Right lobe of liver (tissue), 6 donors: ENCODE measurements at regions not wholly inside any gene's neighbourhood (a gene's known extent, or its start where the extent isn't known, plus 50 kb on each side); places are given as distances from the start of the nearest gene placed in this dataset.

Experiments used
- ATAC-seq, 4 donors: fragments of 200-7000 bp; cut with Tn5 transposase; one replicate each; pipeline ENCODE4 v1.9.1; 2020; ENCODE audit warnings: mild to moderate bottlenecking in 4 of 4, moderate library complexity in 4 of 4
- DNase-seq, 3 donors: peaks; one replicate each; pipeline ENCODE4 v3.0.0-alpha.2; 2020
- H3K27ac ChIP-seq, 3 donors: fragments of 200-600 bp; one replicate each; pipeline ENCODE4 v1.8.0; 2022
- H3K27me3 ChIP-seq, 2 donors: fragments of 200-600 bp; one replicate each; pipeline ENCODE4 v1.8.0; 2022
- H3K36me3 ChIP-seq, 4 donors: fragments of 200-600 bp; sonication (generic) in 1 of 4; one replicate each; pipeline versions ENCODE4 v1.5.1 to v1.8.0; 2017 to 2022; ENCODE audit warnings: control low read depth in 1 of 4
- H3K4me1 ChIP-seq, 4 donors: fragments of 200-600 bp; sonication (generic) in 1 of 4; one replicate each; pipeline versions ENCODE4 v1.5.1 to v1.8.0; 2017 to 2022; ENCODE audit warnings: control low read depth in 1 of 4
- H3K4me3 ChIP-seq, 3 donors: fragments of 200-600 bp; one replicate each; pipeline ENCODE4 v1.8.0; 2022
- H3K9me3 ChIP-seq, 4 donors: fragments of 200-600 bp; sonication (generic) in 1 of 4; one replicate each; pipeline versions ENCODE4 v1.5.1 to v1.8.0; 2017 to 2022; ENCODE audit warnings: control low read depth in 1 of 4
- POLR2A ChIP-seq: fragments of 450-650 bp; IDR thresholded peaks from one replicate; pipeline ENCODE4 v1.6.1; 2017; ENCODE audit warnings: antibody characterized with exemption, mild to moderate bottlenecking
- WGBS: methylation state at CpG from one replicate; pipeline ENCODE4 v1.1.6; 2018; ENCODE audit warnings: low coverage, low lambda C conversion rate; ENCODE audit not compliant: insufficient coverage; ENCODE audit errors: missing lambda C conversion rate; 5-methylcytosine and 5-hydroxymethylcytosine counted together
- intact Hi-C, 2 donors: fragments of 100-400 bp; cut with DNase I; formaldehyde crosslinking; loops; one replicate each; pipeline versions ENCODE4 v1.11.2 to v1.14.1; 2022
- TF ChIP-seq, protein P1 (sequence below), 4 donors: fragments of 200-600 bp in 3 of 4; fragments of 450-650 bp in 1 of 4; IDR thresholded peaks; one replicate each; pipeline versions ENCODE4 v1.5.1 to v1.8.0; 2016 to 2022; ENCODE audit warnings: antibody characterized with exemption in 4 of 4, mild to moderate bottlenecking in 2 of 4
- donor health status: DM: no; HTN: yes; CAD: no.
- donor health status: DM: no; HTN: no; CAD: no.
- donor health status: DM: no; HTN: no; CAD: no.
- donor health status: DM: no; HTN: yes; CAD: no.
- donor health status: DM: no; HTN: yes; CAD: no.

DNA sequence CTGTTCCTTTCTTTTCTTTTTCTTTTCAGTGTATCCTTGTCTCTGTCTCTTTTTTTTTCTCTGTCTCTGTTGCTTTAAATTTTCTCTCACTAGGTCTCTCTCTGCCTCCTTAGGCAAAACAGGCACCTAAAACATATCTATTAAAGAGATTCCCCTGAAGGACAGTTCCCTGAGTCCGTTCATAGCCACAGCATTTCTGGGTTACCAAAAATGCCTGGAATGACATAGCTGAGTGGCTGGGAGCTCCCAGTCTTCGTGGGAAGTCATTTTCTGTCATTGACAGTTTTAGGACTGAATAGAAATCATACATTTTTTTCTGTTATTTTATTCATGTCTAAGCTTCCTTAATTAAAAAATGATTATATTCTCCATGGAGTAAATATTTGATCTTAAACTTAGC is 323.8 kb upstream of the AZI2 start:
- intact Hi-C loops = no loop called here
- Histone ChIP-seq H3K4me1 (peaks cover 0 to 9% (median 2%) of the 10 kb centered on the region in 4 donors), H3K27ac (no peak overlapping the region), H3K9me3 (no peaks in the 10 kb centered on the region), H3K4me3 (no peak overlapping the region), H3K36me3 (no peaks in the 10 kb centered on the region), H3K27me3 (no peaks in the 10 kb centered on the region)
- DNase-seq (no peak), ATAC-seq (no peak)
- WGBS = 44% methylated on average over 1 of the region's 2 CpGs
- no peak for TF ChIP-seq POLR2A
- TF ChIP-seq, protein P1, sequence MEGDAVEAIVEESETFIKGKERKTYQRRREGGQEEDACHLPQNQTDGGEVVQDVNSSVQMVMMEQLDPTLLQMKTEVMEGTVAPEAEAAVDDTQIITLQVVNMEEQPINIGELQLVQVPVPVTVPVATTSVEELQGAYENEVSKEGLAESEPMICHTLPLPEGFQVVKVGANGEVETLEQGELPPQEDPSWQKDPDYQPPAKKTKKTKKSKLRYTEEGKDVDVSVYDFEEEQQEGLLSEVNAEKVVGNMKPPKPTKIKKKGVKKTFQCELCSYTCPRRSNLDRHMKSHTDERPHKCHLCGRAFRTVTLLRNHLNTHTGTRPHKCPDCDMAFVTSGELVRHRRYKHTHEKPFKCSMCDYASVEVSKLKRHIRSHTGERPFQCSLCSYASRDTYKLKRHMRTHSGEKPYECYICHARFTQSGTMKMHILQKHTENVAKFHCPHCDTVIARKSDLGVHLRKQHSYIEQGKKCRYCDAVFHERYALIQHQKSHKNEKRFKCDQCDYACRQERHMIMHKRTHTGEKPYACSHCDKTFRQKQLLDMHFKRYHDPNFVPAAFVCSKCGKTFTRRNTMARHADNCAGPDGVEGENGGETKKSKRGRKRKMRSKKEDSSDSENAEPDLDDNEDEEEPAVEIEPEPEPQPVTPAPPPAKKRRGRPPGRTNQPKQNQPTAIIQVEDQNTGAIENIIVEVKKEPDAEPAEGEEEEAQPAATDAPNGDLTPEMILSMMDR (IDR thresholded peaks at IDR 0.05) = no peak

DNA sequence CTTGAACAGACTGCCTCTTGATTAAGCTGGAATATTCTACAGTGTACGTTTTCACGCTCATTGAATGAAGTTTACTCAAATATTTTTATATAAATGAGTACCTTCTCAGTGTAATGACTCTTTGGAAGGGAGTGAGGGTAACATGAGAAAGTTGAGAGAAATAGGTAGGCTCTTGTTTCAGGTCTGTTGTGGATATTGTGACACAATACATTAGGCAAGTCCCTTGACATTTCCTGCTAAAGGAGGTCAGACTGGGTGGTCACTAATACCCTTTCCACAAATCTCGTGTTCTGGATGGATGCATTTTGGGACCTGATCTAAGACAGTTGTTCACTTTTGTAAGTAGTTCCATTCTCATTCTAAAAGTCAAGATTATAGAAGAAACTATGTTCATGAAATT is 324.8 kb upstream of the AZI2 start:
- no peak for DNase-seq
- H3K4me1 ChIP-seq = peaks cover 0 to 2% (median under 1%) of the 10 kb centered on the region in 4 donors
- H3K36me3 ChIP-seq = no peaks in the 10 kb centered on the region
- ATAC-seq = no peak
- intact Hi-C loops = no loop called here
- no peak overlapping the region for H3K27ac ChIP-seq
- no peak overlapping the region for H3K4me3 ChIP-seq
- WGBS = 58% methylated on average over 3 of the region's 3 CpGs
- TF ChIP-seq, protein P1 (IDR thresholded peaks at IDR 0.05) = no peak
- no peak for TF ChIP-seq POLR2A
- no peaks in the 10 kb centered on the region for H3K27me3 ChIP-seq
- H3K9me3 ChIP-seq = no peaks in the 10 kb centered on the region

DNA sequence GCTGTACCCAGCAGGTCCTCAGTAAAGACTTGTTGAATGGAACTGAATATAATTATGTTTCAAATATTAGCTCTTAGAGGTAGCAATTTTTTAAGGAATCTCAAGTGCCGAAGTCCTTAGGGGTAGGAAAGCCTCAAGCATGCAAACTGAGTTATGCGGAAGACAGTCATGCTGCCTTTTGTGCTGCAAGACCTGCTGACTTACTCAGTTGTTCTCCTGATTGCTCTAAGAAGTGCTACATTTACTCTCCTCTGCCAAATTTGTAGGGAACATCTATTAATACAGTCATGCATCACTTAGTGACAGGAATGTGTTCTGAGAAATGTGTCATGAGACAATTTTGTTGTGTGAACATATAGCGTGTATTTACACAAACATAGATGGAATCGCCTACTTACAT is 325.6 kb upstream of the AZI2 start:
- TF ChIP-seq, protein P1 (IDR thresholded peaks at IDR 0.05) = no peak
- TF ChIP-seq POLR2A = no peak
- no peaks in the 10 kb centered on the region for H3K4me1 ChIP-seq
- intact Hi-C loops = no loop called here
- H3K27ac ChIP-seq = no peak overlapping the region
- no peaks in the 10 kb centered on the region for H3K27me3 ChIP-seq
- H3K36me3 ChIP-seq = no peaks in the 10 kb centered on the region
- DNase-seq (no peak), ATAC-seq (no peak)
- WGBS = 90% methylated on average over 4 of the region's 4 CpGs
- H3K4me3 ChIP-seq = no peak overlapping the region
- H3K9me3 ChIP-seq = no peaks in the 10 kb centered on the region

DNA sequence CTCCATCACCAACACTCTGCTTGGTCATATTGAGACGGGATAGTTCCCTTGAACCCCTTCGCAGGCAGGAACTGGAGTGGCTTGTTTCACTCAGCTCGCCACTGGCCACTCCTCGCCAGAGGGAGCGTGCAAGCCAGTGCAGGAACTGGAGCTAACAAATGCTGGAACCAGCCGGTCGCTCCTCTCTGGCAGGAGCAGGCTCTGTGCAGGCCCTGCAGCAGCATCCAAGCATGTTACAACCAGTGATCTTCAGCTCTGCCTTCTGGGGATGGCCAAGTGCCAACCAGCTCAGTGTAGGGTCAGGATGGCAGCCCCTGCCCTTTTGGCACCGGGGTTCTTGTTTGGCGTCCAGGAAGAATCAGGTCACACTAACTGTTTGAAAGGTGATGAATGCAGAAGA is 329.0 kb upstream of the AZI2 start:
- TF ChIP-seq, protein P1 (IDR thresholded peaks at IDR 0.05) = no peak
- no peak for TF ChIP-seq POLR2A
- intact Hi-C loops = no loop called here
- no peaks in the 10 kb centered on the region for H3K36me3 ChIP-seq
- no peak overlapping the region for H3K27ac ChIP-seq
- no peak for DNase-seq
- H3K4me3 ChIP-seq = no peak overlapping the region
- WGBS = 50% methylated on average over 6 of the region's 9 CpGs
- H3K9me3 ChIP-seq = no peaks in the 10 kb centered on the region
- no peak for ATAC-seq
- H3K27me3 ChIP-seq = no peaks in the 10 kb centered on the region
- no peaks in the 10 kb centered on the region for H3K4me1 ChIP-seq

DNA sequence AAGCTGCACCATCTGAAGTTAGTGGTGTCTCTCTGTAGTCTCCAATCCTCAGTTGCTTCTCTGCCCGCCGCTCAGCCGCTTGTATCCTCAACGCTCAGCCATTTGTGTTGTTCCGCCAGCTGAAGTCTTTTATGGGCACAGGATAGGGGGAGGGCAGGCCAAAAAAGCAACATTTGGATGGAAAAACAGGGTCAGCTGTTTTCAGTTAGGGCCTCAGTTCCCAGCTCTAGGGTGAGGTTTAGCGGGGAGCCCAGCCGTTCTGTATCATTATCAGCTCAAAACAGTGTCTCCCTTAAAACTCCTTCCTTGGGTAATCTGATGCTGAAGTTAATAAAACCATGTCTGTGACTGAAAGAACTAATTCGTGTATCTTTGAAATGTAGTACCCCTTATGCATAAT is 329.5 kb upstream of the AZI2 start:
- no peak for DNase-seq
- Histone ChIP-seq H3K27me3 (no peaks in the 10 kb centered on the region), H3K9me3 (no peaks in the 10 kb centered on the region), H3K4me3 (no peak overlapping the region), H3K4me1 (no peaks in the 10 kb centered on the region), H3K27ac (no peak overlapping the region), H3K36me3 (no peaks in the 10 kb centered on the region)
- WGBS = 85% methylated on average over 8 of the region's 8 CpGs
- TF ChIP-seq POLR2A = no peak
- TF ChIP-seq, protein P1 (IDR thresholded peaks at IDR 0.05) = no peak
- intact Hi-C loops = no loop called here
- ATAC-seq = no peak
